ENCODE measurements at regions not wholly inside any gene's neighbourhood (a gene's known extent, or its start where the extent isn't known, plus 50 kb on each side); places are given as distances from the start of the nearest gene placed in this dataset.
"Not testable (repeated sequence)": the region's sequence is repeated elsewhere in the genome, so short reads cannot be mapped to it uniquely, and the experiment has no call there.

DNA sequence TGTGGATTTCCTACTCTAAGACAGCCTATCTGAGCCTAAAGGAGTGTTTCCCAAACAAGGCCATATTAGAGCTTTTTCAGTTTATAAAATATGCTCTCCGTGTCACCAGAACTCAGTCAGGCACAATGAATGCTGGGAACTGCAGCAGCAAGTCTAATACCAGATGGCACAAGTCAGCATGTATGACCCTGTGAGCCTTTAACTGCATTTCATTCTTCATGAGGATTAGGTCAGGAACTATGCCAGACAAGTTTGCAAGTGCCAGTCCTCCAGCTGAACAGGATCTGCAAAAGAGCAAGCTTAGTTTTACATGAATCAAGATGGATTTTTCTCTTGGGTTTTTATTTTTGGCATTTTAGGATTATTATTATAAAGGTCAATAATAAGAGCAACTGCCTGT lies 66.7 kb upstream of the SAMD5 start:
- no peak for DNase-seq

DNA sequence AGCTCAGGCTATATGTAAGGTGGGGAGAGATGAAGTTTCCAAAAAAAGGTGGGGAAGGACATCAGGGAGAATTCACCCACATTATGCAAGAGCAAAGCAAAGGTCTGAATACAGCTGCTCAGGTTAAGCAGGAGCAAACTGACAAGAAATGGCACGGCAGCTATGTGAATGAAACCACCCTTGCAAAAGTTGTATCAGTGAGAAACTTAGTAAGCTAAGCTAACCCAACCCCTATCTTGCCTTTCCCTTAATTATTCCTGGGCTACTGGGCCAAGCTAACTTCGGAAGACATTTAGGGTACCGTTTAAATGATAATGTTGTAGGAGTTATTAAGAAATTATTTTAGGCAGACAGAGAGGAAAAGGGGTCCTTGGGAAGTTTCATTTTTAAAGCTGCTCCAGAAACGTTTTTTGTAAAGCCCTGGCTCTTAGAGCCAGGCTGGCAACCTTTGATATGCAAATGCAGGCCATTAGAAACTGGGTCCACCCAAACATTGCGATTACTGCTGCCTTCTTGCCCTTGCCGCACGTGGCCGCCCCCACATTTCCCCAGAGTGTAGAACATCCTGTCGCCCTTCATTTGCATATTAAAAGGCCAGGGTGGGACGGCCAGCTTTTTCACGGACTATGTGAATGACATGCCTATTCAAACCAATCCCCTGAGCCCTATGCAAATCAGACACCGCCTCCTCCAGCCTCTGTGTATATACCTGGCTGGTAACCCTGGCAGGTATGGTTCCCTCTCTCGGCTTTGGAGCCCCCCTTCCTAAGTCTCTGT lies 60.5 kb upstream of the SAMD5 start:
- peak; percentile 3 for DNase-seq

DNA sequence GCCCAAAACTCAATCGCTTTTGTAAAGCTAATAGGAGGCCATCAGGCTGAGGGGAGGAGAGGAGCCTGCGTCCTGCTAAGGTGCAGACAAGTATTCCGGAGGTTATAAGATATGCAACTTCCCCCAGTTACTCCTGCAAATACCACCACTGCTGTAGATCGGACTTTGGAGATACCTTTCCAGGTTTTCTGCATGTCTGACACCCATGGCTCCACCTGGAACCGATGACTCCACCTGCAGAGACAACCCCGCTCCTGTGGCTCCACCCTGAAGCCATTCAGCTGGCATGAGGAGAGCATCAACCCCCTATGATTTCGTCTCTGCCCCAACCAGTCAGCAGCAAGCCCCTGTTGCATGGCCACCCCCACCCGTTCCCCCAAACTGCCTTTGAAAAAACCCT lies 59.7 kb upstream of the SAMD5 start:
- no peak for DNase-seq

DNA sequence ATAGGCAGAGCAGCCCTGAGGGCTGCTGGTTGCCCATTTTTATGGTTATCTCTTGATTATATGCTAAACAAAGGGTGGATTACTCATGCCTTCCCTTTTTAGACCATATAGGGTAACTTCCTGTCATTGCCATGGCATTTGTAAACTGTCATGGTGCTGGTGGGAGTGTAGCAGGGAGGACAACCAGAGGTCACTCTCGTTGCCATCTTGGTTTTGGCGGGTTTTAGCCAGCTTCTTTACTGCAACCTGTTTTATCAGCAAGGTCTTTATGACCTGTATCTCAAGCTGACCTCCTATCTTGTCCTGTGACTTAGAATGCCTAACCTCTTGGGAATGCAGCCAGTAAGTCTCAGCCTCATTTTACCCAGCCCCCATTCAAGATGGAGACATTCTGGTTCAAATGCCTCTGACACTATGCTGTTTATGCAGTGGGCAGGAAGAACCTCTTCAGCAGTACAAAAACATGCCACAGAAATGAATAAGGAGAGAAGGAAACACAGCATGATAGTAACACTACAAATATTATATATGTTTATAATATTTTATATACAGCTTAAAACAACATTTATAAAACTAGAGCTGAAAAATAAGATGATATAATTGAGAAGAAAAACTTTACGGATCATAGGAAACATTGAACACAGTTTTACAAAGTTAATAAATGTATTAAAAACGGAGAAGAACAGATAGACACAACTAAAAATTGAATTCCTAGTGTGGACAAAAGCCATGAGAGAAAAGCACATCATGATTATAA lies 58.9 kb upstream of the SAMD5 start:
- no peak for DNase-seq

DNA sequence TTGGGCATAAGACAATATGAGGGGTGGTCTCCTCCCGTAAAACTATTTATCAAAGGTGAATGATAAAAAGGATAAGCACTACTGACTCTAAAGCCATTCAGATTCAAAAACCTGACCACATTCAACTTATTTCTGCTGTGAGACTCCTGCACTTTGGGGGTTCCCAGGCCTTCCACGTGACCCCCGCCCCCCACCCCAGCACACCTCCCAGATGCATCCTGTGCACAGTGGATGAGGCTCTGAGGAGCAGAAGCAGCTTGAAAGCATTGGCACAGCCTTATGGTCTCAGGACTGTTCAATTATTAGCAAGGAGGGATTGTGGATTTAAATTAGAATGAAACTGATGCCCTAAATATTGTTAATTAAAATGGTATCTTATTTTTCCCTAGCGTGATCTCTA lies 55.1 kb upstream of the SAMD5 start:
- no peak for DNase-seq

DNA sequence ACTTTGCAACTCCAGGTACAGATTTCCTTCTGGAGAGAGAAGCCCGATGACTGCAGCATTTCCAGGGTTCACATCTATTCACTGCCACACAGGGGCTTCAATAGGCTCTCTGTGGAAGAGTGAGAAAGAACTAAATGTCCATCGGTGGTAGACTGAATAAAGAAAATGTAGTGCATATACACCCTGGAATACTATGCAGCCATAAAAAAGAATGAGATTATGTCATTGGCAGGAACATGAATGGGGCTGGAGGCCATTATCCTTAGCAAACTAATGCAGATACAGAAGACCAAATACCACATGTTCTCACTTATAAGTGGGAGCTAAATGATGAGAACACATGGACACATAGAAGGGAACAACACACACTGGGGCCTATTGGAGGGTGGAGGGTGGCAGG lies 53.6 kb upstream of the SAMD5 start:
- DNase-seq: not testable (repeated sequence)
